Kidney (tissue), 13 donors: ENCODE measurements at regions not wholly inside any gene's neighbourhood (a gene's known extent, or its start where the extent isn't known, plus 50 kb on each side); places are given as distances from the start of the nearest gene placed in this dataset.

Experiments used
- DNase-seq, 5 donors: peaks; one replicate each; pipeline ENCODE4 v3.0.0-alpha.2; 2013 to 2020
- FAIRE-seq: peaks from 2 replicates; lab custom pipeline; 2012; peaks lifted over from hg19 to GRCh38; lab: Jason Lieb, UNC
- H3K27ac ChIP-seq, 2 donors: one replicate each; pipeline ENCODE4 v1.7.0; 2013; ENCODE audit warnings: low read depth in 2 of 2, low read length in 2 of 2, inconsistent platforms in 1 of 2
- H3K27me3 ChIP-seq: one replicate; pipeline ENCODE4 v1.7.1; 2013; ENCODE audit warnings: low read length, inconsistent platforms; ENCODE audit not compliant: control insufficient read depth, insufficient read depth
- H3K36me3 ChIP-seq, 3 donors: one replicate each; pipeline versions ENCODE4 v1.7.0 to v1.7.1; 2013; ENCODE audit warnings: low read length in 3 of 3, control low read depth in 1 of 3, inconsistent platforms in 1 of 3; ENCODE audit not compliant: insufficient read depth in 3 of 3, control insufficient read depth in 2 of 3
- H3K4me1 ChIP-seq, 3 donors: one replicate each; pipeline versions ENCODE4 v1.7.0 to v1.7.1; 2013; ENCODE audit warnings: low read length in 3 of 3, inconsistent platforms in 1 of 3, low read depth in 1 of 3; ENCODE audit not compliant: control insufficient read depth in 2 of 3, insufficient read depth in 2 of 3
- H3K4me3 ChIP-seq, 3 donors: one replicate each; pipeline versions ENCODE4 v1.7.0 to v1.8.1; 2013; ENCODE audit warnings: low read length in 3 of 3, control low read depth in 1 of 3, inconsistent platforms in 1 of 3
- H3K9ac ChIP-seq, 3 donors: one replicate each; pipeline versions ENCODE4 v1.7.0 to v1.7.1; 2013; ENCODE audit warnings: low read length in 3 of 3, control low read depth in 1 of 3, inconsistent platforms in 1 of 3
- H3K9me3 ChIP-seq, 3 donors: one replicate each; pipeline versions ENCODE4 v1.7.0 to v1.7.1; 2013; ENCODE audit warnings: low read length in 3 of 3, control low read depth in 1 of 3, inconsistent platforms in 1 of 3; ENCODE audit not compliant: control insufficient read depth in 2 of 3, insufficient read depth in 1 of 3
- intact Hi-C: fragments of 100-400 bp; cut with DNase I; formaldehyde crosslinking; loops from one replicate; pipeline ENCODE4 v1.11.1; 2022
- TF ChIP-seq, protein P1 (sequence below): IDR thresholded peaks from 3 replicates; pipeline ENCODE4 v1.5.1; 2012; ENCODE audit warnings: mild to moderate bottlenecking, moderate library complexity, borderline replicate concordance; ENCODE audit not compliant: insufficient read depth; ENCODE audit errors: extremely low read depth
- donor health status: control.
- donor health status: control.
- donor health status: control.
- donor health status: control.
- donor health status: control.
- donor health status: DM: yes; HTN: yes; CAD: no.
- donor health status: Normal renal cell carcinoma (clear cell type).

DNA sequence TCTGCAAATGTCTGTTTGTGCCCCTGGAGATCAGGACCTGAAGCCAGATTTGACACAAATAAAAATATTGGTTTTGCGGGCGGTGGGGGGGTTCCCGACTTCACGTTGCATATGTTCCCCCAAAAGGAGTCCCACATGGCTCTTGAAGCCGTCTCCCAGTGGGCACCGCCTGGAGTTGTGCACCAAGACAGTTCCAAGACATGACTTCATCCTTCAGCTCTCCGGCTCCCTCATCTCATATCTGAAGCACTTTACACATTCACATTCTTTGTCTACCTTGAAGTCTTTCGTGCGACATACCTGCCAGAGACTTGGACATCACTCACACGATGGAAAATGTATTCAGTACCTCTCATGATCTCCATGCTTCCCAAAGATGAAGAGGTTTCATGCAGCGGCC is 362.8 kb upstream of the FOXK1 start:
- Histone ChIP-seq H3K27ac (no peak overlapping the region), H3K36me3 (no peaks in the 10 kb centered on the region), H3K4me3 (no peak overlapping the region), H3K4me1 (no peaks in the 10 kb centered on the region), H3K9ac (no peak overlapping the region), H3K9me3 (peaks cover 0 to 11% (median 0%) of the 10 kb centered on the region in 3 donors), H3K27me3 (no peaks in the 10 kb centered on the region)
- DNase-seq (no peak), FAIRE-seq (no peak)
- intact Hi-C loops, result no loop called here
- TF ChIP-seq, protein P1, sequence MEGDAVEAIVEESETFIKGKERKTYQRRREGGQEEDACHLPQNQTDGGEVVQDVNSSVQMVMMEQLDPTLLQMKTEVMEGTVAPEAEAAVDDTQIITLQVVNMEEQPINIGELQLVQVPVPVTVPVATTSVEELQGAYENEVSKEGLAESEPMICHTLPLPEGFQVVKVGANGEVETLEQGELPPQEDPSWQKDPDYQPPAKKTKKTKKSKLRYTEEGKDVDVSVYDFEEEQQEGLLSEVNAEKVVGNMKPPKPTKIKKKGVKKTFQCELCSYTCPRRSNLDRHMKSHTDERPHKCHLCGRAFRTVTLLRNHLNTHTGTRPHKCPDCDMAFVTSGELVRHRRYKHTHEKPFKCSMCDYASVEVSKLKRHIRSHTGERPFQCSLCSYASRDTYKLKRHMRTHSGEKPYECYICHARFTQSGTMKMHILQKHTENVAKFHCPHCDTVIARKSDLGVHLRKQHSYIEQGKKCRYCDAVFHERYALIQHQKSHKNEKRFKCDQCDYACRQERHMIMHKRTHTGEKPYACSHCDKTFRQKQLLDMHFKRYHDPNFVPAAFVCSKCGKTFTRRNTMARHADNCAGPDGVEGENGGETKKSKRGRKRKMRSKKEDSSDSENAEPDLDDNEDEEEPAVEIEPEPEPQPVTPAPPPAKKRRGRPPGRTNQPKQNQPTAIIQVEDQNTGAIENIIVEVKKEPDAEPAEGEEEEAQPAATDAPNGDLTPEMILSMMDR, result no peak

DNA sequence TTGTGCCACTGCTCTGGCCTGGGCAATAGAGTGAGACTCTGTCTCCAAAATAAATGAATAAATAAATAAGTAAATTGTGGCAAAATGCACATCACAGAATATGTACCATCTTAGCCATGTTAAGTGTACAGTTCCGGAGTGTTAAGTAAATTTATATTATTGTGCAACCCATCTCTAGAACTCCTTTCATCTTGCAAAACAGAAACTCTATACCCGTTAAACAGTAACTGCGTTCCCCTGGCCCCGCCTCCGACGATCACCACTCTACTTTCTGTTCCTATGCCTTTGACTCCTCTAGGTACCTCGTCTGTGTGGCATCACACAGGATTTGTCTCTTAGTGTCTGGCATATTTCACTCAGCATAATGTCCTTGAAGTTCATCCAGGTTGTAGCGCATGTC is 356.4 kb upstream of the FOXK1 start:
- TF ChIP-seq, protein P1, result no peak
- intact Hi-C loops, result no loop called here

DNA sequence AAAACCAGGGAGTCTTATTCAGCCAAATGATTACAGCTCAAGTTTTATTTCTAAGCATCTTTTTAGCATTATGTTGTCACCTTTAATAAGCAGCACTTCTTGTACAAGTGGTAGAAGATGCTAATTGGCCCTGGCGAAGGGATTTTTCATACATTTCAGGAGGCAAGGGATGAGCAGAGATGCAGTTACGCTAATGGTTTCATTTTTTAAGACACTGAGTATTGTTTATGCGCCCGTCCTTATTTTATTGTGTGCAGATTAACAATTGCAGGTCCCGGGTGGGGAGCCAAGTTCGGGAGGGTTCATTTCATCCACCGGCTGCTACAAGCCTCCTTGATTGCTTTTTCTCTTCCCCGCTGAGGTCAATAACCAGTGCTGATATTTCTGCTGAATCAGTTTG is 350.4 kb upstream of the FOXK1 start:
- no peaks in the 10 kb centered on the region for H3K4me1 ChIP-seq
- TF ChIP-seq, protein P1, result no peak
- H3K9ac ChIP-seq, result no peak overlapping the region
- H3K27ac ChIP-seq, result no peak overlapping the region
- no peaks in the 10 kb centered on the region for H3K27me3 ChIP-seq
- no peaks in the 10 kb centered on the region for H3K36me3 ChIP-seq
- DNase-seq (no peak), FAIRE-seq (no peak)
- H3K4me3 ChIP-seq, result no peak overlapping the region
- intact Hi-C loops, result no loop called here
- H3K9me3 ChIP-seq, result no peaks in the 10 kb centered on the region

More for the DNA sequence above, 356.4 kb upstream of the FOXK1 start:
- no peak overlapping the region for H3K27ac ChIP-seq
- no peaks in the 10 kb centered on the region for H3K36me3 ChIP-seq
- H3K27me3 ChIP-seq, result no peaks in the 10 kb centered on the region
- H3K9ac ChIP-seq, result no peak overlapping the region
- H3K4me1 ChIP-seq, result no peaks in the 10 kb centered on the region
- DNase-seq (no peak), FAIRE-seq (no peak)
- no peak overlapping the region for H3K4me3 ChIP-seq
- peaks cover 0 to under 1% (median 0%) of the 10 kb centered on the region in 3 donors for H3K9me3 ChIP-seq

DNA sequence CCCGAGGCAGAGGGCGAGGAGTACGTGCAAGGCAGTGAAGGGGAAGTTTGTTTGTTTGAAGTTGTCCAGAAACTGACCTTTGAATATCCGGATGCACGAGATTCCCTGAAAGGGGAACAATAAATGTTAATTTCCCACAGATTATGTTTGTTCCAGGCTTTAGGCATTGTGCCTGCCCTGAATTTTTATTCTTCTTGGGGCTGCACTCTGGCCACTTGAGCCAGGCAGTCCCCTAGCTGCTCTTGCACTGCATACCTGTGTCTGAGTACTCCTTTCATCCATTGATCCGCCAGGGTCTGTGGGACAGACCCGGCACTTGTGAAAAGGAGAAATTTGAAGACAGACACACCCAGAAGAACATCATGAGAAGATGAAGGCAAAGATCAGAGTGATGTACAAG is 343.5 kb upstream of the FOXK1 start:
- no peaks in the 10 kb centered on the region for H3K36me3 ChIP-seq
- FAIRE-seq, result no peak

More for the DNA sequence above, 343.5 kb upstream of the FOXK1 start:
- intact Hi-C loops, result no loop called here
- Histone ChIP-seq H3K4me1 (no peaks in the 10 kb centered on the region), H3K4me3 (no peak overlapping the region), H3K9me3 (peaks cover 0 to 6% (median 0%) of the 10 kb centered on the region in 3 donors), H3K27me3 (no peaks in the 10 kb centered on the region), H3K27ac (no peak overlapping the region), H3K9ac (no peak overlapping the region)
- no peak for DNase-seq
- TF ChIP-seq, protein P1, result no peak
